Activated T-helper 2 cell treated with anti-CD3 and anti-CD28 coated beads, Interferon-gamma antibody, Interleukin-2, Interleukin-4, amounts not matched to agents 10 μg/mL and 5 μg/mL and 100 μg/mL, durations not matched to agents 14 hours and 24 hours and 36 hours (primary cell): ENCODE measurements at regions not wholly inside any gene's neighbourhood (a gene's known extent, or its start where the extent isn't known, plus 50 kb on each side); places are given as distances from the start of the nearest gene placed in this dataset.
"Not testable (repeated sequence)": the region's sequence is repeated elsewhere in the genome, so short reads cannot be mapped to it uniquely, and the experiment has no call there.

Experiments
- DNase-seq: peaks from one replicate; pipeline ENCODE4 v3.0.0; 2021; ENCODE audit warnings: low spot score
- H3K27ac Mint-ChIP-seq: one replicate; pipeline ENCODE4 v1.8.0; 2021; ENCODE audit warnings: mixed read lengths
- H3K27me3 Mint-ChIP-seq: one replicate; pipeline ENCODE4 v1.8.0; 2021; ENCODE audit warnings: low read depth, mixed read lengths
- H3K36me3 Mint-ChIP-seq: one replicate; pipeline ENCODE4 v1.8.0; 2021; ENCODE audit warnings: low read depth, mixed read lengths
- H3K4me1 Mint-ChIP-seq: one replicate; pipeline ENCODE4 v1.8.0; 2021; ENCODE audit warnings: low read depth, mixed read lengths
- H3K4me3 Mint-ChIP-seq: one replicate; pipeline ENCODE4 v1.8.0; 2021; ENCODE audit warnings: low read depth, mild to moderate bottlenecking, moderate library complexity, mixed read lengths
- H3K9me3 Mint-ChIP-seq: one replicate; pipeline ENCODE4 v1.8.0; 2021; ENCODE audit warnings: mixed read lengths
- intact Hi-C: fragments of 100-400 bp; cut with micrococcal nuclease; formaldehyde crosslinking; loops from one replicate; pipeline ENCODE4 v1.15.1; 2023

GRCh38 chr7:150110882-150111281 lies 212.3 kb upstream of the LRRC61 start:
- H3K4me3 Mint-ChIP-seq, DNase-seq, H3K36me3 Mint-ChIP-seq, H3K9me3 Mint-ChIP-seq, H3K27ac Mint-ChIP-seq, H3K27me3 Mint-ChIP-seq, intact Hi-C loops: not testable (repeated sequence)
- H3K4me1 Mint-ChIP-seq: peaks cover 14% of the 10 kb centered on the region

- H3K9me3 Mint-ChIP-seq, H3K27ac Mint-ChIP-seq, DNase-seq, H3K27me3 Mint-ChIP-seq, H3K36me3 Mint-ChIP-seq, intact Hi-C loops, H3K4me3 Mint-ChIP-seq: not testable (repeated sequence)
- peaks cover 14% of the 10 kb centered on the region for H3K4me1 Mint-ChIP-seq
Observed at GRCh38 chr7:150111373-150112139, 211.6 kb upstream of the LRRC61 start.

- DNase-seq, H3K27ac Mint-ChIP-seq, H3K36me3 Mint-ChIP-seq, H3K4me3 Mint-ChIP-seq, H3K27me3 Mint-ChIP-seq, H3K9me3 Mint-ChIP-seq, intact Hi-C loops: not testable (repeated sequence)
- peaks cover 13% of the 10 kb centered on the region for H3K4me1 Mint-ChIP-seq
Observed at GRCh38 chr7:150113301-150113700, 209.9 kb upstream of the LRRC61 start.

- Mint-ChIP-seq H3K27ac (peak overlapping the region; percentile 53), H3K4me1 (peaks cover 13% of the 10 kb centered on the region)
- H3K4me3 Mint-ChIP-seq, H3K27me3 Mint-ChIP-seq, H3K36me3 Mint-ChIP-seq, DNase-seq, intact Hi-C loops, H3K9me3 Mint-ChIP-seq: not testable (repeated sequence)
Observed at GRCh38 chr7:150114591-150114990, 208.6 kb upstream of the LRRC61 start.

GRCh38 chr7:150119966-150120365 lies 203.2 kb upstream of the LRRC61 start:
- H3K36me3 Mint-ChIP-seq, H3K9me3 Mint-ChIP-seq, H3K4me3 Mint-ChIP-seq, H3K4me1 Mint-ChIP-seq, DNase-seq, H3K27ac Mint-ChIP-seq, intact Hi-C loops: not testable (repeated sequence)
- H3K27me3 Mint-ChIP-seq: peaks cover 13% of the 10 kb centered on the region

GRCh38 chr7:150125831-150126230 lies 197.3 kb upstream of the LRRC61 start:
- DNase-seq, H3K36me3 Mint-ChIP-seq, H3K4me1 Mint-ChIP-seq, H3K9me3 Mint-ChIP-seq, H3K27ac Mint-ChIP-seq, H3K4me3 Mint-ChIP-seq, H3K27me3 Mint-ChIP-seq, intact Hi-C loops: not testable (repeated sequence)

- H3K27me3 Mint-ChIP-seq, intact Hi-C loops, DNase-seq, H3K9me3 Mint-ChIP-seq, H3K4me1 Mint-ChIP-seq, H3K36me3 Mint-ChIP-seq, H3K27ac Mint-ChIP-seq, H3K4me3 Mint-ChIP-seq: not testable (repeated sequence)
Observed at GRCh38 chr7:150134451-150134850, 188.7 kb upstream of the LRRC61 start.

- H3K27me3 Mint-ChIP-seq, H3K36me3 Mint-ChIP-seq, DNase-seq, H3K4me3 Mint-ChIP-seq, H3K9me3 Mint-ChIP-seq, intact Hi-C loops, H3K4me1 Mint-ChIP-seq, H3K27ac Mint-ChIP-seq: not testable (repeated sequence)
Observed at GRCh38 chr7:150135620-150136190, 187.4 kb upstream of the LRRC61 start.

- H3K27me3 Mint-ChIP-seq: not testable (repeated sequence)
Observed at GRCh38 chr7:150139840-150140239, 183.3 kb upstream of the LRRC61 start.

GRCh38 chr7:150141525-150142345 lies 181.4 kb upstream of the LRRC61 start:
- H3K4me1 Mint-ChIP-seq, intact Hi-C loops, H3K36me3 Mint-ChIP-seq, H3K9me3 Mint-ChIP-seq, H3K4me3 Mint-ChIP-seq, H3K27ac Mint-ChIP-seq, DNase-seq, H3K27me3 Mint-ChIP-seq: not testable (repeated sequence)

More at GRCh38 chr7:150139840-150140239, 183.3 kb upstream of the LRRC61 start:
- H3K36me3 Mint-ChIP-seq, H3K9me3 Mint-ChIP-seq, H3K27ac Mint-ChIP-seq, DNase-seq, H3K4me3 Mint-ChIP-seq, intact Hi-C loops, H3K4me1 Mint-ChIP-seq: not testable (repeated sequence)

- intact Hi-C loops, H3K27ac Mint-ChIP-seq: not testable (repeated sequence)
Observed at GRCh38 chr7:150146124-150146523, 177.0 kb upstream of the LRRC61 start.

GRCh38 chr7:150147524-150147923 lies 175.6 kb upstream of the LRRC61 start:
- H3K4me1 Mint-ChIP-seq, H3K36me3 Mint-ChIP-seq, DNase-seq, H3K27ac Mint-ChIP-seq, intact Hi-C loops, H3K9me3 Mint-ChIP-seq, H3K27me3 Mint-ChIP-seq, H3K4me3 Mint-ChIP-seq: not testable (repeated sequence)

More at GRCh38 chr7:150146124-150146523, 177.0 kb upstream of the LRRC61 start:
- not testable (repeated sequence) for H3K4me3 Mint-ChIP-seq, H3K27me3 Mint-ChIP-seq, H3K4me1 Mint-ChIP-seq, H3K9me3 Mint-ChIP-seq, H3K36me3 Mint-ChIP-seq, DNase-seq

- H3K27me3 Mint-ChIP-seq, H3K27ac Mint-ChIP-seq, H3K36me3 Mint-ChIP-seq, intact Hi-C loops, H3K9me3 Mint-ChIP-seq, DNase-seq, H3K4me1 Mint-ChIP-seq, H3K4me3 Mint-ChIP-seq: not testable (repeated sequence)
Observed at GRCh38 chr7:150156015-150156414, 167.1 kb upstream of the LRRC61 start.
